GM12874 (cell line): ENCODE measurements at regions not wholly inside any gene's neighbourhood (a gene's known extent, or its start where the extent isn't known, plus 50 kb on each side); places are given as distances from the start of the nearest gene placed in this dataset.

ENCODE experiments used
- TF ChIP-seq, protein P1 (sequence below): IDR thresholded peaks from 2 replicates; pipeline ENCODE4 v1.5.1; 2011; ENCODE audit warnings: low read depth, mild to moderate bottlenecking, control low read depth, low read length, moderate library complexity; ENCODE audit not compliant: insufficient read depth

- TF ChIP-seq, protein P1, sequence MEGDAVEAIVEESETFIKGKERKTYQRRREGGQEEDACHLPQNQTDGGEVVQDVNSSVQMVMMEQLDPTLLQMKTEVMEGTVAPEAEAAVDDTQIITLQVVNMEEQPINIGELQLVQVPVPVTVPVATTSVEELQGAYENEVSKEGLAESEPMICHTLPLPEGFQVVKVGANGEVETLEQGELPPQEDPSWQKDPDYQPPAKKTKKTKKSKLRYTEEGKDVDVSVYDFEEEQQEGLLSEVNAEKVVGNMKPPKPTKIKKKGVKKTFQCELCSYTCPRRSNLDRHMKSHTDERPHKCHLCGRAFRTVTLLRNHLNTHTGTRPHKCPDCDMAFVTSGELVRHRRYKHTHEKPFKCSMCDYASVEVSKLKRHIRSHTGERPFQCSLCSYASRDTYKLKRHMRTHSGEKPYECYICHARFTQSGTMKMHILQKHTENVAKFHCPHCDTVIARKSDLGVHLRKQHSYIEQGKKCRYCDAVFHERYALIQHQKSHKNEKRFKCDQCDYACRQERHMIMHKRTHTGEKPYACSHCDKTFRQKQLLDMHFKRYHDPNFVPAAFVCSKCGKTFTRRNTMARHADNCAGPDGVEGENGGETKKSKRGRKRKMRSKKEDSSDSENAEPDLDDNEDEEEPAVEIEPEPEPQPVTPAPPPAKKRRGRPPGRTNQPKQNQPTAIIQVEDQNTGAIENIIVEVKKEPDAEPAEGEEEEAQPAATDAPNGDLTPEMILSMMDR = no peak
Observed at GRCh38 chr16:25411396-25412081, 153.9 kb upstream of the ZKSCAN2 start.

GRCh38 chr16:25403852-25404251 is 146.2 kb upstream of the ZKSCAN2 start:
- TF ChIP-seq, protein P1 = no peak

GRCh38 chr16:25395528-25395927 is 137.9 kb upstream of the ZKSCAN2 start:
- TF ChIP-seq, protein P1 = 0 out of 2 replicates have a peak, but pooled peaks have one; percentile 6

GRCh38 chr16:25390761-25391160 is 133.1 kb upstream of the ZKSCAN2 start:
- TF ChIP-seq, protein P1 = no peak

DNA sequence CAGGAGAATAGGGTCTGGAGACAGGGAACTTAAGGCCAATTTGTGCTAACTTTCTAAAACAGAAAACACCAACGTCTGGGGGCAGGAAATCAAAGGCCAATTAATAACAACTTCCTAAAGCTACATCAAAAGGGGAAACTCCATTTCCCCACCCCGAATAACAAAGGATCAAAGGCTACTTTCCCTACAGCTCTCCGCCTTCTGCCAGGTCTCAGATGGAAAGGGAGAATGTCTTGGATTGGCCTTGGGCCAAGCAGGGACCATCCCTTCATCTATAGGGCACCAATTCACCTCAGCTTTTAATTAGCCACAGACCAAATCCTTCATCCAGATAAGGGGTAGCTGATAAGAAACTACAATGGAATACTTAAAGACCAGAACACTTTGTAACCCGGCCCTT is 116.9 kb upstream of the ZKSCAN2 start:
- TF ChIP-seq, protein P1 = no peak

DNA sequence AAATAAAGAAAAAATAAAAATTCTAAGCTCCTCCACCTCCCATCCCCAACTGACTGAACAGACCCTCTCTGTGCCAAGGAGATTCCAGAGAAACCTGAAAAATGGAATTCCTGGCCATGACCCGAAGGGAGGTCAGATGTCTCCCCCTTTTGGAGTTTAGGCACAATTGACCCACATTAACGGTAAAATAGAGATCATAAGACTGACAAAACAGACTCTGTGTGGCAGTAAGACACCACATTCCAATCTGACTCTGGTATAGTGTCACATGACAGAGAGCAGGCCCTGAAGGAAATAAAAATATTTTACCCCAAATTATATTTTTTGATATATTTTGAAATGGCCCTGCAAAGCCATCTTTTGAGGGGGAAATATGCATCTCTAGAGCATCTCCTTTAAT is 115.1 kb upstream of the ZKSCAN2 start:
- TF ChIP-seq, protein P1 = no peak

- TF ChIP-seq, protein P1 = no peak
Observed at GRCh38 chr16:25371342-25371741, 113.7 kb upstream of the ZKSCAN2 start.
